Activated gamma-delta T cell treated with anti-CD3 and anti-CD28 coated beads, Interleukin-2, amount 50 U/mL, for 16 hours (primary cell): ENCODE measurements at regions not wholly inside any gene's neighbourhood (a gene's known extent, or its start where the extent isn't known, plus 50 kb on each side); places are given as distances from the start of the nearest gene placed in this dataset.

Experiments used
- DNase-seq: peaks from one replicate; pipeline ENCODE4 v3.0.0-alpha.2; 2020; ENCODE audit warnings: low read depth

- DNase-seq = no peak
Measured at GRCh38 chr1:234988536-234988935, 140.1 kb downstream of the TOMM20 start.

GRCh38 chr1:234988155-234988517 lies 140.5 kb downstream of the TOMM20 start:
- no peak for DNase-seq

- no peak for DNase-seq
Measured at GRCh38 chr1:234987415-234988154, 141.1 kb downstream of the TOMM20 start.

- no peak for DNase-seq
Measured at GRCh38 chr1:234986750-234987414, 141.8 kb downstream of the TOMM20 start.

GRCh38 chr1:234985516-234986294 lies 142.9 kb downstream of the TOMM20 start:
- no peak for DNase-seq

- no peak for DNase-seq
Measured at GRCh38 chr1:234985007-234985370, 143.6 kb downstream of the TOMM20 start.

- no peak for DNase-seq
Measured at GRCh38 chr1:234983564-234984238, 144.9 kb downstream of the TOMM20 start.

- DNase-seq = no peak
Measured at GRCh38 chr1:234981758-234982157, 146.9 kb downstream of the TOMM20 start.

- DNase-seq = peak; percentile 47
Measured at GRCh38 chr1:234980645-234981396, 147.8 kb downstream of the TOMM20 start.

GRCh38 chr1:234980291-234980644 lies 148.4 kb downstream of the TOMM20 start:
- DNase-seq = no peak

GRCh38 chr1:234979296-234980279 lies 149.0 kb downstream of the TOMM20 start:
- no peak for DNase-seq

- no peak for DNase-seq
Measured at GRCh38 chr1:234978397-234979295, 150.0 kb downstream of the TOMM20 start.

- no peak for DNase-seq
Measured at GRCh38 chr1:234977875-234978396, 150.7 kb downstream of the TOMM20 start.

- DNase-seq = no peak
Measured at GRCh38 chr1:234976861-234977680, 151.6 kb downstream of the TOMM20 start.

- DNase-seq = no peak
Measured at GRCh38 chr1:234975941-234976860, 152.4 kb downstream of the TOMM20 start.

- no peak for DNase-seq
Measured at GRCh38 chr1:234975122-234975940, 153.3 kb downstream of the TOMM20 start.
